CD4-positive, alpha-beta T cell treated with Interleukin-6 for 4 hours (primary cell): ENCODE measurements at regions not wholly inside any gene's neighbourhood (a gene's known extent, or its start where the extent isn't known, plus 50 kb on each side); places are given as distances from the start of the nearest gene placed in this dataset.

Experiments used
- DNase-seq: peaks from one replicate; pipeline ENCODE4 v3.0.0-alpha.2; 2020; ENCODE audit warnings: mixed read lengths

DNA sequence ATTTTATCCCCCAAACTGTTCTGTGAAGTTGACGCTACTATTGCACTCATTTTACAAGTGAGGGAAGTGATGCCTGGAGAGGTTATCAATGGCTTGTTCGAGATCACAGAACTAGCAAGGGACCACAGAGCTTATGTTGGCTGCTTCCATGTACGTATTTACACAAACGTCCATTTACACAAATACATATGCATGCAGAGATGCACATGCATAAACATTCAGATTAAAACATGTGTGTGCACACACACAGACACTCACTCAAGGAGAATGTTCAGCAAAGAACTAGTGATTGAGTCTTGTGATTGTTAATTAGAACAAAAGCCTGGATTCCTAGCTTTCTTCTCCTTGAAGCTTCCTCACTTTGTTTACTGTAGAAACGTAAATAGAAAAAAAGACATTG, 321.5 kb upstream of the CHD6 start:
- no peak for DNase-seq

- DNase-seq = no peak
Measured at GRCh38 chr20:41938353-41938752, 320.2 kb upstream of the CHD6 start.

DNA sequence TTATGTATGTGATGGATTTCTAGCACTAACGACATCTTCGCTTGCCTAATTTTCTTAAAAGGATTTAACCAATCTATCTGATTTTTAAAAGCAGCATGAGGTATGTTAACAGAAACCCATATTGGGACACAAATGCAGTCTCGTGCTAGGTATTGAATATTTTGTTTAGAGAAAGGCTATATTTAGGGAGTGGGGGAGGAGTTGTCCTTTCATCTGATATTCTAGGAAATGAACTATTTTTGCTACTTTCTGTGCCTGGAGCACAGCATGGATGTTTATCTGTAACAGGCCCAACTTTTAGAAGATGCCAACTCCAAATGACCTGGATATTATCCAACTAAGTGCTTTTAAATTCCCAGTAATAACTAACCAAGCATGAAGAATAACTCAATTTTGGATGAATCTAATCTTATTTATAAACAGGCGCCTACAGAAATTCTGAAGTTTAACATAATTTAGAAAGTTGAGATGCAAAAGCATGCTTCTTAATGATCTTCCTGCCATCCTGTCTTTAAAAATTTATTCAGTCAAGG, 317.1 kb upstream of the CHD6 start:
- no peak for DNase-seq

GRCh38 chr20:41932431-41932830, 314.3 kb upstream of the CHD6 start:
- no peak for DNase-seq

GRCh38 chr20:41927655-41928054, 309.5 kb upstream of the CHD6 start:
- no peak for DNase-seq

GRCh38 chr20:41927189-41927588, 309.0 kb upstream of the CHD6 start:
- no peak for DNase-seq

DNA sequence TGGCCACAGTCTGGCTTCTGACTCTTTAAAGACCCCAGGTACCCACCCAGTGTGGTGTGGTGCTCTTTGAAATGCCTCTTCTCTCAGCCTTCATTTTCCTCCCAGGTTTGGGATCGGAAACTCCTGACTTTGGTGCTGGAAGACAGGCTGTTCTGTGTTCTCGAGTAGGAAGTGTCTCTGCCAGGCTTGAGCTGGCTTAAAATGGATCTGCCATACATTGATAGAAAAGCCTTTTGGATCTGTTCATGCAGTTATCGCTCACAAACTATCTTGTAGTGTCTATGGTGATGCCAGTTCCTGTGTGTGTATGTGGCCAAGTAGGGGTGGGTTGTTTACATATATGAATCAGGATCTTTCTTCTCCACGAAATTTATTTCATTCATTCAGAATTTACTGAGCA, 307.3 kb upstream of the CHD6 start:
- DNase-seq = no peak

- DNase-seq = no peak
Measured at GRCh38 chr20:41923624-41924023, 305.4 kb upstream of the CHD6 start.

- DNase-seq = no peak
Measured at GRCh38 chr20:41913146-41913545, 295.0 kb upstream of the CHD6 start.

DNA sequence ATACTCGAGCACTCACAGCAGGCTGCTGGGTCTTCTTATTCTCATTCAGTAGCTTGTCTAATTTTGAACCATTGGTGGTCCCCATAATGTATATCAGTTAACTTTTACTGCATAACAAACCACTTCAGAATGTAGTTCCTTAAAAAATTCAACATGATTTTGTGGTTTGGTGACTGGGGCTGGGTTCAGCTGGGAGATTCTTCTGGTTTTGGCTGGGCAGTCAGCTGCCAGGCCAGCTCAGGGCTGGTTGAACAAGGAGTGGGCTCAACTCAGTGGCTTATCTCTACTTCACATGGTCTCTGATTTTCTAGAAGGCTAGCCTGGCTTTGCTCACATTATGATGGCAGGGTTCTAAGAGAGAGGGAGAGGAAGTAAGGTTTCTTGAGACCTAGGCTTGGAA, 292.4 kb upstream of the CHD6 start:
- no peak for DNase-seq

DNA sequence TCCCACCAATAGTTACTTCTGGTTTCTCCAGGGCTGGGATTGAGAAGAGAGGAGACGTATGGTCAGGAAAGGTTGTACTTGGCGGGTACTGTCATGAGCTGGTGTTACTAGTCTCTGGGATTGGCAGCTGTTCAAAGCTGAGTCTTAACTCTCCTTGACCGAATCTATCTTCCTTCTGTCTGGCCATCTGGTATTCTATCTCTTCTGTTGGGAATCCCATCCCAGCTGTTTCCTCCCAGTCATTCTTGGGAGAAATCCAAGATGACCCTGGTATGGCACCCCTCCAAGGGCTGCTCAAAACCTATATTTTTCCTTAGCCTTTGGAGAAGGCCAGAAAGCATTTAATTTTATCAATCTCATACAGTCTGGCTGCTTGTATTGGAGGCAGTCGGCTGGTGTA, 287.0 kb upstream of the CHD6 start:
- DNase-seq = no peak

GRCh38 chr20:41903586-41903985, 285.4 kb upstream of the CHD6 start:
- no peak for DNase-seq

- no peak for DNase-seq
Measured at GRCh38 chr20:41902346-41902745, 284.2 kb upstream of the CHD6 start.

GRCh38 chr20:41900201-41900691, 282.1 kb upstream of the CHD6 start:
- DNase-seq = no peak

- DNase-seq = no peak
Measured at GRCh38 chr20:41897708-41898107, 279.5 kb upstream of the CHD6 start.

- DNase-seq = no peak
Measured at GRCh38 chr20:41895241-41896032, 277.3 kb upstream of the CHD6 start.

DNA sequence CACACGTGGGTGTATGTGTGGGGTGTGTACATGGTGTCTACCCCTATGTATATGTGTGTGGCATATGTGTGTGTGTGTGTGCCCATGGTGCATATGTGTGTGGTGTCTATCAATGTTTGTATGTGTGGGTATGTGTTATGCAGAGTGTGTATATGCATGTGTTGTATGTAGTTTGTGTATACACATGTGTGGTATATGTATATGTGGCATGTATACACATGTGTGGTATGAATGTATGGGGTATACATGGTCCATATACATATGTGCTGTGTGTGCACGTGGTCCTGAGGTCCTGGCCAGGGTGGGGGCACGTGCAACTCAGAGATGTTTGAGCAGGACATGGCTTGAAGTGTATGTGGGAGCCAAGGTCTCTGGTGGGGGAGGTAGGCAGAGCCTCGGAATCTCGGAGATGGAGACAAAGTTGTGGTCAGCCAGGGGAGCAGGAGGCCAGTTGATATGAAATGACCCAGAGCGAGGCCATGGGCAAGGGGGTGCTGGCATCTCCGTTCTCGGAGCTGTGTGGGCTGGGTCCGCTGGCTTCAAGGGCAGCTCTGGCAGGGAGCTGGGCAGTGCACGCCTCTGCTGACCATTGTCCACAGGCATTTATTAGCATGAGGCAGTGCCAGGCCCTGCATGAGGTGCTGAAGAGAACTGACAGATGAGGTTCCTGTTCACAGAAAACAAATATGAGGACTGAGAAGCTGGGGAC, 276.2 kb upstream of the CHD6 start:
- DNase-seq = no peak

DNA sequence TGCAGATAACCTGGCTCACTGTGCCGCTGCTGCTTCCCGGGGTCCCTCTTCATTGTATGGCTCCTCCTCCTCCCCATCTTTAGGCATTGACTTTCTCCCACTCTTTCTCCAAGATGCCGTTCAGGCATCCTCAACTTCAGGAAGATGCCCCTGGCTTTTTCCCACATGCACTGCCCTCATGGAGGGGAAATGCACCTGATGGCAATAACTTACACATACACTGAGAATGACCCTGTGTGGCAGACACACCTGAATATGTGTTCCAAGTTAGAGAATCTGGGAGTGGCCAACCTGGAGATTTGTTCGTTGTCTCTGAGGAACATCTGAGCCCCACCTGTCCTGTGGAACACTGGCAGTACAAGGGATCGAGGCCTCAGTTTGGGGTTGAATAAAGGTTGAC, 273.9 kb upstream of the CHD6 start:
- DNase-seq = no peak

DNA sequence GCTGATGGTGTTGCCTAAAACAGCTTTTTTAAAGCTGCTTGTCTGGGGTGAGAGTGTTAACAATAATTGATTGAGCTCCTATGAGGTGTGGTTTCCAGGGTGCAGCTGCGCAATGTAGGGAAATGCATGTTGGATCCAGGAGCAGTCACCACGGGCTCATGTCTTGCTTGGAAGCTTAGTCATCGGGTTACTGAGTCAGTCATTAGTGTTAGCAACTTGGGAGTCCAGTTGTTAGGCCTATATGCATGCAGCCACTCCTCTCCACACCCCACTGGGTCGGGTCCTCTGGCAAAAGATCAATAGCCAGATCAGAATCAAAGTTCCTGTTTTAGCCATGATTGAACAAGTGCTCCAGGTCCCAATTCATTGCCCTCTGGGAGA, 271.7 kb upstream of the CHD6 start:
- DNase-seq = no peak

GRCh38 chr20:41889126-41889843, 271.1 kb upstream of the CHD6 start:
- DNase-seq = no peak

DNA sequence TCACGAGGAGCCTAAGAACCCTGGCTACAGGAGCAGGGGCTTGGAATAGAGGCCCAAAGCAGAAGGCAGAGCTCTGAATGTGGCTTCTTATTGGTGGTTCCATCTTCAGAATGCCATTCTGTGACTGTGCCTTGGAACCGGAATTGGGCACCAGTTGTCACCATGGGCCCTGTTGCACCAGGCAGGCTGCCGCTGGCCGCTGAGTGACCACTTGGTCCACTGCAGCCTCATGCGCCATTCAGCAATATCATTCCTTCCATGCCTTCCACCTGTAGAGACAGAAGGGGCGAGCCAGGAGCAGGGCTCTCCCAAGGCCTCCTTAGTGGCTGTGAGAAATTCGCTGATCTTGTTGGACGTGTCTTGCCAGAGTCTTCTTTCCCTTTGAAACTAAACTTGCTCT, 270.3 kb upstream of the CHD6 start:
- no peak for DNase-seq

- no peak for DNase-seq
Measured at GRCh38 chr20:41887500-41887899, 269.3 kb upstream of the CHD6 start.

DNA sequence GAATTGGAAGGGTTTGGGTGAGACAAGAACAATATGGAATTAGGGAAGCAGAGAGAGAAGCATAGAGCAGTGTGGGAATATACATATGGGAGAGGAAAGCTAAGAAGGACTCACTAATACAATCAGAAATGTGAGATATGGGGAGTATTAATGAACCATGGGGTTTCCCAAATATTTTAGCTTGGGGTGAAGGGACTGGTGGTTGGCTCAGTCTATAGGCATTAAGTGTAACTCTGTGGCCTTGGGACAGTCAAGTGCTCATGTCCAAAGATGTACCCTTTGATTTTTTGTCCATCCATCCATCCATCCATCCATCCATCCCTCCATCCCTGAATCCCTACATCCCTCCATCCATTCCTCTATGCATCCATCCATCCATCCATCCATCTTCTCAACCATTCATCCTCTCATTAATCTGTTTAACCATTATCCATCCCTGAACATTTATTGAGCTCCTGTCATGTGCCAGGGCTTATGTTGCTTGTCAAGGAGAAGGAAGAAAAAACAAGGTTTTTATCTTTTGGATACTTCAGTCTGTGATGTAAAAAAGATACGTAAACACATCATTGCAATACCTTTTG, 263.4 kb upstream of the CHD6 start:
- DNase-seq = no peak
